ENCODE measurements at regions not wholly inside any gene's neighbourhood (a gene's known extent, or its start where the extent isn't known, plus 50 kb on each side); places are given as distances from the start of the nearest gene placed in this dataset.
A peak's percentile ranks its signal among the peaks of the same experiment; 100 is the strongest.

GRCh38 chr11:113553915-113554314 is 78.7 kb upstream of the DRD2 start:
- DNase-seq: no peak

GRCh38 chr11:113553235-113553634 is 78.0 kb upstream of the DRD2 start:
- no peak for DNase-seq

- DNase-seq: no peak
These were observed 77.1 kb upstream of the DRD2 start for GRCh38 chr11:113552271-113552670.

GRCh38 chr11:113551645-113552044 is 76.4 kb upstream of the DRD2 start:
- no peak for DNase-seq

GRCh38 chr11:113549611-113550578 is 74.7 kb upstream of the DRD2 start:
- no peak for DNase-seq

GRCh38 chr11:113549061-113549460 is 73.9 kb upstream of the DRD2 start:
- no peak for DNase-seq

- no peak for DNase-seq
These were observed 72.5 kb upstream of the DRD2 start for GRCh38 chr11:113547739-113548138.

- DNase-seq: no peak
These were observed 71.7 kb upstream of the DRD2 start for GRCh38 chr11:113546757-113547507.

- DNase-seq: no peak
These were observed 67.2 kb upstream of the DRD2 start for GRCh38 chr11:113542420-113542819.

- DNase-seq: no peak
These were observed 65.5 kb upstream of the DRD2 start for GRCh38 chr11:113540416-113541330.

GRCh38 chr11:113538451-113539412 is 63.5 kb upstream of the DRD2 start:
- no peak for DNase-seq

GRCh38 chr11:113534625-113535024 is 59.4 kb upstream of the DRD2 start:
- no peak for DNase-seq

GRCh38 chr11:113533425-113533698 is 58.2 kb upstream of the DRD2 start:
- no peak for DNase-seq

GRCh38 chr11:113532697-113533424 is 57.7 kb upstream of the DRD2 start:
- DNase-seq: peak; percentile 73

- DNase-seq: no peak
These were observed 56.6 kb upstream of the DRD2 start for GRCh38 chr11:113531575-113532451.

- no peak for DNase-seq
These were observed 55.9 kb upstream of the DRD2 start for GRCh38 chr11:113531083-113531482.

GRCh38 chr11:113529606-113530005 is 54.4 kb upstream of the DRD2 start:
- no peak for DNase-seq

GRCh38 chr11:113528982-113529381 is 53.8 kb upstream of the DRD2 start:
- DNase-seq: no peak

GRCh38 chr11:113526521-113526920 is 51.3 kb upstream of the DRD2 start:
- DNase-seq: no peak

Data from muscle of arm (tissue), 1 donor.